ENCODE measurements at regions not wholly inside any gene's neighbourhood (a gene's known extent, or its start where the extent isn't known, plus 50 kb on each side); places are given as distances from the start of the nearest gene placed in this dataset.

DNA sequence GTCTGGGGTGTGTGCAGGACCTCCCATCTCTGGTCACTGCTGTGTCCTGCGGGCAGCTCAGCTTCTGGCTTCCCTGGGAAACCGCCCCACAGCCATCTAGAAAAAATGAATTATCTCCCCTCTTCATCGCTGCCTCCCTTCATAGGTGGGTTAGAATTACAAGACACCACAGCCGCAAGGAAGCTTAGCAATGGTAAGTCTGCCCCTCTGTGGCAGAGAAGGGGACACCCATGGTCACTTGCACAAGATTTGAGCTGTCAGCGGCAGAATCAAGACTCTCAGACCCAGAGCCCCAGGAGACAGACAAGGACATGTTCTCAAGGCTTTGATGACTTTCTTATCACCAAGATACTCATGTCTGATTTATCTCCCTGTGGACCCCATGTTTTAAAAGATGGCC lies 110.8 kb upstream of the PABPC3 start:
- TF ChIP-seq EZH2 (IDR thresholded peaks at IDR 0.05; ENCODE audit: insufficient read depth, poor library complexity, severe bottlenecking) (no peak), EZH2phosphoT487 (IDR thresholded peaks at IDR 0.05; ENCODE audit: insufficient read depth, low read depth) (no peak)

Data from GM23248 (cell line).